Osteoblast (primary cell): ENCODE measurements at regions not wholly inside any gene's neighbourhood (a gene's known extent, or its start where the extent isn't known, plus 50 kb on each side); places are given as distances from the start of the nearest gene placed in this dataset.

ENCODE experiments used
- DNase-seq: peaks from one replicate; pipeline ENCODE4 v3.0.0; 2011; ENCODE audit warnings: low spot score, mixed read lengths; ENCODE audit not compliant: insufficient read length; ENCODE audit errors: missing footprints
- H2AFZ ChIP-seq: 2 replicates; pipeline ENCODE4 v1.6.0; 2011; ENCODE audit warnings: mild to moderate bottlenecking, low read length
- H3K27ac ChIP-seq: 2 replicates; pipeline ENCODE4 v1.5.1; 2011; ENCODE audit warnings: mild to moderate bottlenecking, low read depth, low read length, moderate library complexity
- H3K27me3 ChIP-seq: 2 replicates; pipeline ENCODE4 v1.6.0; 2012; ENCODE audit warnings: mild to moderate bottlenecking, control low read depth, inconsistent platforms, low read length, moderate library complexity; ENCODE audit not compliant: insufficient read depth
- H3K36me3 ChIP-seq: 2 replicates; pipeline ENCODE4 v1.5.1; 2011; ENCODE audit warnings: mild to moderate bottlenecking, low read length, control low read depth, moderate library complexity; ENCODE audit not compliant: insufficient read depth
- H3K4me1 ChIP-seq: 2 replicates; pipeline ENCODE4 v1.5.1; 2011; ENCODE audit warnings: mild to moderate bottlenecking, low read length, control low read depth, moderate library complexity; ENCODE audit not compliant: insufficient read depth
- H3K4me2 ChIP-seq: 2 replicates; pipeline ENCODE4 v1.6.0; 2011; ENCODE audit warnings: mild to moderate bottlenecking, low read length; ENCODE audit not compliant: insufficient read depth
- H3K4me3 ChIP-seq: fragments of 200-600 bp; sonication (generic); 3 replicates; pipeline ENCODE4 v1.5.1; 2012; ENCODE audit warnings: mild to moderate bottlenecking, low read length, inconsistent platforms; ENCODE audit not compliant: insufficient read depth
- H3K79me2 ChIP-seq: 2 replicates; pipeline ENCODE4 v1.6.0; 2012; ENCODE audit warnings: mild to moderate bottlenecking, low read length, control low read depth, inconsistent platforms; ENCODE audit not compliant: insufficient read depth
- H3K9me3 ChIP-seq: 2 replicates; pipeline ENCODE4 v1.5.1; 2011; ENCODE audit warnings: low read depth, low read length, control low read depth
- H4K20me1 ChIP-seq: 2 replicates; pipeline ENCODE4 v1.6.0; 2012; ENCODE audit warnings: mild to moderate bottlenecking, low read length, control low read depth; ENCODE audit not compliant: insufficient read depth
- TF ChIP-seq, protein P1 (sequence below): IDR thresholded peaks from 2 replicates; pipeline ENCODE4 v1.5.1; 2011; ENCODE audit warnings: mild to moderate bottlenecking, low read depth, low read length, moderate library complexity; ENCODE audit errors: extremely low read depth

DNA sequence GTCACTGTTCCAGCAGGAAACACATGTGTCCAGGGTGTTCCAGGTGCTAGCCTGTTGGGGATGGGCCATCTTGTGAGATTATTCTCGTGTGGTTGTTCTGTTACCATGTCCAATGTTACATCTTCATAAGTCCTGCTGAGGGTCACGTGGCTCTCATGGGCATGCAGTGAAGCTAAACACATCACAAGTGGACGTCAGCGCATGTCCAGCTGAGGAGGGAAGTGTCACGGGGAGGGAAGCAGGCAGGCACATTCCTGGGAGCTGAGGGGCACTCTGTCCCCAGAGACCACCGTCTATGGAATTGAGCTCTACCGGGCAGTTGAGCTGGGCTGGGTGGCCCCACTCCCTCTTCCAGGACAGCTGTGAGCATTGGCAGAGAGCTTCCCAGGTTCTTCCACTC is 155.3 kb upstream of the TWIST2 start:
- TF ChIP-seq, protein P1, sequence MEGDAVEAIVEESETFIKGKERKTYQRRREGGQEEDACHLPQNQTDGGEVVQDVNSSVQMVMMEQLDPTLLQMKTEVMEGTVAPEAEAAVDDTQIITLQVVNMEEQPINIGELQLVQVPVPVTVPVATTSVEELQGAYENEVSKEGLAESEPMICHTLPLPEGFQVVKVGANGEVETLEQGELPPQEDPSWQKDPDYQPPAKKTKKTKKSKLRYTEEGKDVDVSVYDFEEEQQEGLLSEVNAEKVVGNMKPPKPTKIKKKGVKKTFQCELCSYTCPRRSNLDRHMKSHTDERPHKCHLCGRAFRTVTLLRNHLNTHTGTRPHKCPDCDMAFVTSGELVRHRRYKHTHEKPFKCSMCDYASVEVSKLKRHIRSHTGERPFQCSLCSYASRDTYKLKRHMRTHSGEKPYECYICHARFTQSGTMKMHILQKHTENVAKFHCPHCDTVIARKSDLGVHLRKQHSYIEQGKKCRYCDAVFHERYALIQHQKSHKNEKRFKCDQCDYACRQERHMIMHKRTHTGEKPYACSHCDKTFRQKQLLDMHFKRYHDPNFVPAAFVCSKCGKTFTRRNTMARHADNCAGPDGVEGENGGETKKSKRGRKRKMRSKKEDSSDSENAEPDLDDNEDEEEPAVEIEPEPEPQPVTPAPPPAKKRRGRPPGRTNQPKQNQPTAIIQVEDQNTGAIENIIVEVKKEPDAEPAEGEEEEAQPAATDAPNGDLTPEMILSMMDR: no peak
- H3K27ac ChIP-seq: no peak overlapping the region
- no peaks in the 10 kb centered on the region for H4K20me1 ChIP-seq
- no peak overlapping the region for H3K4me2 ChIP-seq
- peaks cover 22% of the 10 kb centered on the region for H3K27me3 ChIP-seq
- no peak overlapping the region for H3K4me3 ChIP-seq
- no peaks in the 10 kb centered on the region for H3K9me3 ChIP-seq
- H3K36me3 ChIP-seq: no peaks in the 10 kb centered on the region
- no peak overlapping the region for H2AFZ ChIP-seq
- H3K4me1 ChIP-seq: no peaks in the 10 kb centered on the region
- DNase-seq: no peak
- H3K79me2 ChIP-seq: no peaks in the 10 kb centered on the region

DNA sequence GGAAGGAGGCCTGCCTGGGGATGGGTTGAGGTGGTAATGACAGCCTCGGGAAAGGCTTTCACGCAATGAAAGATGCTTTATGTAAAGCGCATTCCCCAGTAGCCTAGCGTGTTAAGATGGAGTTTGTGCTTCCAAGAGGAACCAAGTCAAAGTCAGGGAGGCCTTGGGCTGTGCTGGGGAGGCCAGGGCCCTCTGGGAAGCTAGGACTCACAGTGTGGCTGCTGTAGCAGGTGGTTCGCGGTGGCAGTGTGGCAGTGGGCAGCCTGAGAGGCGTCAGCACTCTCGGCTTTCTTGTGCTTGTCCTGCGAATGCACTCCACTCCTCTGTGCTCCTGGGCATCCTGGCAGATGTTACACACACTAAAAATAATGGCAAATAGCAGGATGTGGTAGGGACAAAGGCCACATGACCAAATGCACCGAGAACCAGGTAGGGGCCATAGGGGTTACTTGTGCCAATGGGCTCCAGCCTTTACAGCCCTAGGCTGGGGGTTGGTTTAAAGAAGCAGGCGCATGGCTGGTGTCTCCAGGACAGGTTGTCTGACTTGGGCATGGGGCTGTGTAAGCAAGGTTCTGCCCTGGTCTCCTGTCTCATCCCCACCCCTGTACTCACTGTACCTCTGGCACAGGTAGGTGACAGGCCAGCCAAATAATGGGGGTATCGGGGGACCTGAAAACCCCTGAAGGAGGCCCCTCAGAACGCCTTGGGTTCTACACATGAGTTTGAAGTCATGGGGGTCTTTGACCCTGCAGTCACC is 154.4 kb upstream of the TWIST2 start:
- no peak for DNase-seq

DNA sequence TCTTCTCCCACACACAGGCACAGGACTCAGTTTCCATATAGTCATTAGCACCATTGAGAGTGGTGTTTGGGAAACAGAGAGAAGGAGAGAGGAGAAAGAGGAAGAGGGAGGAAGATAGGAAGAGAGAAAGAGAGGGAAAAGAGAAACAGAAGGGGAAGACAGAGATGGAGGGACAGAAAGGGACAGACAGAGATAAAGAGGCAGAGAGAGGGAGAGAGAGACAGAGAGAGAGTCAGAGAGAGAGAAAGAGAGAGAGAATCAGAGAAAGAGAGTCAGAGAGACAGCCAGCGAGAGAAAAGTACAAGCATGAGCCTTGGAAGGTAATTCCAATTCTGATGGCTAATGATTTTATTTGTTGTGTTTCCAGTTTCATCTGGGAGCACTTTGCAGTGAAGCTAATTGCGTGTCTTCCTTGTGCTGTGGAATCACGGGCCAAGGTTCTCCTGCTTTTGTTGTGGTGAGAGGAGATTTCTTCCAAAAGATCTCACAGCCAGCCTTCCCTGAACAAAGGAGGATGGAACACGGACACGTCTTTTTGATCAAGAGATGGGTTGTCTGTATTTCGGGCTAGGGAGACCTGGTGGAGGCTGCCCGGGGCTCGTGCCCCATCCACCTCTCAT is 153.6 kb upstream of the TWIST2 start:
- Histone ChIP-seq H3K9me3 (no peaks in the 10 kb centered on the region), H3K4me2 (no peak overlapping the region), H3K79me2 (no peaks in the 10 kb centered on the region), H3K36me3 (no peaks in the 10 kb centered on the region), H3K4me1 (no peaks in the 10 kb centered on the region), H3K4me3 (no peak overlapping the region), H4K20me1 (no peaks in the 10 kb centered on the region), H3K27ac (no peak overlapping the region), H3K27me3 (peaks cover 11% of the 10 kb centered on the region), H2AFZ (no peak overlapping the region)
- DNase-seq: no peak
- TF ChIP-seq, protein P1: no peak

More for the DNA sequence above, 154.4 kb upstream of the TWIST2 start:
- no peak overlapping the region for H3K4me2 ChIP-seq
- no peak overlapping the region for H3K27ac ChIP-seq
- H3K9me3 ChIP-seq: no peaks in the 10 kb centered on the region
- no peak overlapping the region for H2AFZ ChIP-seq
- peaks cover 17% of the 10 kb centered on the region for H3K27me3 ChIP-seq
- H3K79me2 ChIP-seq: no peaks in the 10 kb centered on the region
- H3K4me1 ChIP-seq: no peaks in the 10 kb centered on the region
- TF ChIP-seq, protein P1: no peak
- no peaks in the 10 kb centered on the region for H3K36me3 ChIP-seq
- no peak overlapping the region for H3K4me3 ChIP-seq
- no peaks in the 10 kb centered on the region for H4K20me1 ChIP-seq

DNA sequence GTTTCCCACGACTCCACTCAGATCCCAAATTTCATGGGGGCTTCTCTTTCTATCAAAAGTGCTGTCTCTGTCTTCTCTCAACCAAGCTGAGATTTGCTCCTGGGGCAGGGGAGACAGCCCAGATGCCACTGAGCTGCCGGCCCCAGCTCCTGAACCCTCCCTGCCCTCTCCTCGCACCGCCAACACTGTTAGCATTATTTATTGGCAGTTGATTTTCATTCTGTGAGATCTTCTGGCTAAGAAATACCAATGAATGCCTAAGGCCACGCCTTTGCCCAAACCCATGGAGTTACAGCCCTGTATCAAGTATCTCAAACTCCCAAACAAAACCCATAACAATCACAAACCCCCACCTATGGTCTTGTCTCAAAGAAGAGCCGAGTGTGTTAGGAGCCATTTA is 153.0 kb upstream of the TWIST2 start:
- no peaks in the 10 kb centered on the region for H3K4me1 ChIP-seq
- no peaks in the 10 kb centered on the region for H3K36me3 ChIP-seq
- no peaks in the 10 kb centered on the region for H3K79me2 ChIP-seq
- no peak overlapping the region for H3K4me2 ChIP-seq
- H4K20me1 ChIP-seq: no peaks in the 10 kb centered on the region
- H3K9me3 ChIP-seq: no peaks in the 10 kb centered on the region
- H3K27ac ChIP-seq: no peak overlapping the region
- TF ChIP-seq, protein P1: no peak
- no peak overlapping the region for H2AFZ ChIP-seq
- H3K27me3 ChIP-seq: peaks cover 8% of the 10 kb centered on the region
- no peak overlapping the region for H3K4me3 ChIP-seq
- DNase-seq: no peak
